ENCODE measurements at regions not wholly inside any gene's neighbourhood (a gene's known extent, or its start where the extent isn't known, plus 50 kb on each side); places are given as distances from the start of the nearest gene placed in this dataset.
"Not testable (repeated sequence)": the region's sequence is repeated elsewhere in the genome, so short reads cannot be mapped to it uniquely, and the experiment has no call there.

- Histone ChIP-seq H3K36me3 (ENCODE audit: insufficient read depth, low read length) (no peaks in the 10 kb centered on the region), H3K79me2 (ENCODE audit: insufficient read depth, low read length) (no peaks in the 10 kb centered on the region), H3K27me3 (ENCODE audit: insufficient read depth, low read length, poor library complexity, severe bottlenecking) (no peaks in the 10 kb centered on the region), H3K9ac (ENCODE audit: low read depth, low read length, poor library complexity, severe bottlenecking) (no peak overlapping the region), H4K20me1 (ENCODE audit: insufficient read depth, low read length, poor library complexity, severe bottlenecking) (no peaks in the 10 kb centered on the region), H3K4me2 (ENCODE audit: low read depth, low read length, poor library complexity, severe bottlenecking) (no peak overlapping the region), H3K9me2 (replicated peaks; ENCODE audit: low read depth, low read length) (no peaks in the 10 kb centered on the region), H3K9me3 (ENCODE audit: insufficient read depth, low read depth, low read length) (no peaks in the 10 kb centered on the region), H3F3A (ENCODE audit: low read depth) (0 out of 2 replicates have a peak, but pooled peaks cover 5% of the 10 kb centered on the region), H3K4me3 (ENCODE audit: low read length, poor library complexity, severe bottlenecking) (no peak overlapping the region), H3K4me1 (ENCODE audit: insufficient read depth, low read length, poor library complexity, severe bottlenecking) (peaks cover 18% of the 10 kb centered on the region), H2AFZ (ENCODE audit: low read length) (no peak overlapping the region)
- TF ChIP-seq CTCF (conservative IDR thresholded peaks at IDR 0.05; ENCODE audit: low read length) (no peak), EZH2phosphoT487 (IDR thresholded peaks at IDR 0.05; ENCODE audit: borderline replicate concordance) (no peak)
Measured at GRCh38 chrX:1025413-1025812, 187.0 kb downstream of the CRLF2 start.

GRCh38 chrX:1023676-1024075 lies 188.8 kb downstream of the CRLF2 start:
- Histone ChIP-seq H3K9me3 (ENCODE audit: insufficient read depth, low read depth, low read length) (no peaks in the 10 kb centered on the region), H3F3A (ENCODE audit: low read depth) (0 out of 2 replicates have a peak, but pooled peaks cover 5% of the 10 kb centered on the region), H3K4me3 (ENCODE audit: low read length, poor library complexity, severe bottlenecking) (no peak overlapping the region), H3K4me1 (ENCODE audit: insufficient read depth, low read length, poor library complexity, severe bottlenecking) (peaks cover 18% of the 10 kb centered on the region), H3K9ac (ENCODE audit: low read depth, low read length, poor library complexity, severe bottlenecking) (no peak overlapping the region), H3K36me3 (ENCODE audit: insufficient read depth, low read length) (no peaks in the 10 kb centered on the region), H2AFZ (ENCODE audit: low read length) (no peak overlapping the region), H4K20me1 (ENCODE audit: insufficient read depth, low read length, poor library complexity, severe bottlenecking) (no peaks in the 10 kb centered on the region), H3K4me2 (ENCODE audit: low read depth, low read length, poor library complexity, severe bottlenecking) (no peak overlapping the region), H3K79me2 (ENCODE audit: insufficient read depth, low read length) (no peaks in the 10 kb centered on the region), H3K9me2 (replicated peaks; ENCODE audit: low read depth, low read length) (no peaks in the 10 kb centered on the region), H3K27me3 (ENCODE audit: insufficient read depth, low read length, poor library complexity, severe bottlenecking) (no peaks in the 10 kb centered on the region)
- TF ChIP-seq CTCF (conservative IDR thresholded peaks at IDR 0.05; ENCODE audit: low read length) (no peak), EZH2phosphoT487 (IDR thresholded peaks at IDR 0.05; ENCODE audit: borderline replicate concordance) (no peak)

- not testable (repeated sequence) for H3K9me3 ChIP-seq (ENCODE audit: insufficient read depth, low read depth, low read length); H3F3A ChIP-seq (ENCODE audit: low read depth); H3K4me3 ChIP-seq (ENCODE audit: low read length, poor library complexity, severe bottlenecking); H3K4me2 ChIP-seq (ENCODE audit: low read depth, low read length, poor library complexity, severe bottlenecking); H3K9me2 ChIP-seq (replicated peaks; ENCODE audit: low read depth, low read length); H3K36me3 ChIP-seq (ENCODE audit: insufficient read depth, low read length); H3K4me1 ChIP-seq (ENCODE audit: insufficient read depth, low read length, poor library complexity, severe bottlenecking); H4K20me1 ChIP-seq (ENCODE audit: insufficient read depth, low read length, poor library complexity, severe bottlenecking); H3K9ac ChIP-seq (ENCODE audit: low read depth, low read length, poor library complexity, severe bottlenecking); H3K79me2 ChIP-seq (ENCODE audit: insufficient read depth, low read length); H3K27me3 ChIP-seq (ENCODE audit: insufficient read depth, low read length, poor library complexity, severe bottlenecking); H2AFZ ChIP-seq (ENCODE audit: low read length)
Measured at GRCh38 chrX:1021314-1021993, 191.0 kb downstream of the CRLF2 start.

- H3K9me2 ChIP-seq (replicated peaks; ENCODE audit: low read depth, low read length): no peaks in the 10 kb centered on the region
- H3K27me3 ChIP-seq (ENCODE audit: insufficient read depth, low read length, poor library complexity, severe bottlenecking): no peaks in the 10 kb centered on the region
- H3K4me3 ChIP-seq (ENCODE audit: low read length, poor library complexity, severe bottlenecking): no peak overlapping the region
- peaks cover 5% of the 10 kb centered on the region for H3K4me1 ChIP-seq (ENCODE audit: insufficient read depth, low read length, poor library complexity, severe bottlenecking)
- H3K9me3 ChIP-seq (ENCODE audit: insufficient read depth, low read depth, low read length): no peaks in the 10 kb centered on the region
- no peaks in the 10 kb centered on the region for H4K20me1 ChIP-seq (ENCODE audit: insufficient read depth, low read length, poor library complexity, severe bottlenecking)
- H3K79me2 ChIP-seq (ENCODE audit: insufficient read depth, low read length): no peaks in the 10 kb centered on the region
- H3K36me3 ChIP-seq (ENCODE audit: insufficient read depth, low read length): no peaks in the 10 kb centered on the region
- no peak for TF ChIP-seq EZH2phosphoT487 (IDR thresholded peaks at IDR 0.05; ENCODE audit: borderline replicate concordance)
- TF ChIP-seq CTCF (conservative IDR thresholded peaks at IDR 0.05; ENCODE audit: low read length): no peak
- H3K9ac ChIP-seq (ENCODE audit: low read depth, low read length, poor library complexity, severe bottlenecking): no peak overlapping the region
- H3F3A ChIP-seq (ENCODE audit: low read depth): no peaks in the 10 kb centered on the region
- H2AFZ ChIP-seq (ENCODE audit: low read length): no peak overlapping the region
- H3K4me2 ChIP-seq (ENCODE audit: low read depth, low read length, poor library complexity, severe bottlenecking): no peak overlapping the region
Measured at GRCh38 chrX:1020634-1021166, 191.7 kb downstream of the CRLF2 start.

- not testable (repeated sequence) for H3K4me3 ChIP-seq (ENCODE audit: low read length, poor library complexity, severe bottlenecking); H4K20me1 ChIP-seq (ENCODE audit: insufficient read depth, low read length, poor library complexity, severe bottlenecking); H3K4me2 ChIP-seq (ENCODE audit: low read depth, low read length, poor library complexity, severe bottlenecking); H3K27me3 ChIP-seq (ENCODE audit: insufficient read depth, low read length, poor library complexity, severe bottlenecking); H3K36me3 ChIP-seq (ENCODE audit: insufficient read depth, low read length); H3K9me3 ChIP-seq (ENCODE audit: insufficient read depth, low read depth, low read length); H3K9me2 ChIP-seq (replicated peaks; ENCODE audit: low read depth, low read length); H2AFZ ChIP-seq (ENCODE audit: low read length); H3K79me2 ChIP-seq (ENCODE audit: insufficient read depth, low read length); H3K4me1 ChIP-seq (ENCODE audit: insufficient read depth, low read length, poor library complexity, severe bottlenecking); H3K9ac ChIP-seq (ENCODE audit: low read depth, low read length, poor library complexity, severe bottlenecking); H3F3A ChIP-seq (ENCODE audit: low read depth)
Measured at GRCh38 chrX:1016926-1017325, 195.5 kb downstream of the CRLF2 start.

Measured in Loucy (cell line).